GM23338 (cell line): ENCODE measurements at regions not wholly inside any gene's neighbourhood (a gene's known extent, or its start where the extent isn't known, plus 50 kb on each side); places are given as distances from the start of the nearest gene placed in this dataset.
A peak's percentile ranks its signal among the peaks of the same experiment; 100 is the strongest.

Experiments
- ATAC-seq: fragments of 200-7000 bp; cut with Tn5 transposase; 3 replicates; pipeline ENCODE4 v1.9.1; 2020
- DNase-seq: peaks from one replicate; pipeline ENCODE4 v3.0.0-alpha.2; 2015; ENCODE audit warnings: low spot score
- H2AFZ ChIP-seq: fragments of 200-600 bp; sonication (generic); 2 replicates; pipeline ENCODE4 v1.8.0; 2016; ENCODE audit warnings: antibody characterized with exemption, mild to moderate bottlenecking, moderate library complexity
- H3F3A ChIP-seq: fragments of 200-600 bp; sonication (generic); replicated peaks from 2 replicates; pipeline ENCODE4 v1.8.0; 2017; ENCODE audit warnings: antibody characterized with exemption, mixed run types, low read depth
- H3K27ac ChIP-seq: fragments of 200-600 bp; sonication (generic); 2 replicates; pipeline ENCODE4 v1.6.1; 2016; ENCODE audit warnings: low read depth
- H3K27me3 ChIP-seq: fragments of 200-600 bp; sonication (generic); 2 replicates; pipeline ENCODE4 v1.8.0; 2016; ENCODE audit warnings: mild to moderate bottlenecking, mixed run types, moderate library complexity; ENCODE audit not compliant: insufficient read depth
- H3K36me3 ChIP-seq: fragments of 200-600 bp; sonication (generic); 2 replicates; pipeline ENCODE4 v1.8.0; 2016; ENCODE audit warnings: mild to moderate bottlenecking; ENCODE audit not compliant: insufficient read depth
- H3K4me1 ChIP-seq: fragments of 200-600 bp; sonication (generic); 2 replicates; pipeline ENCODE4 v1.8.0; 2016; ENCODE audit warnings: mild to moderate bottlenecking, moderate library complexity; ENCODE audit not compliant: insufficient read depth
- H3K4me2 ChIP-seq: fragments of 200-600 bp; sonication (generic); 2 replicates; pipeline ENCODE4 v1.7.1; 2017; ENCODE audit warnings: mixed run types
- H3K4me3 ChIP-seq: fragments of 200-600 bp; sonication (generic); 2 replicates; pipeline ENCODE4 v1.6.1; 2016; ENCODE audit warnings: mixed run types
- H3K79me2 ChIP-seq: fragments of 200-600 bp; sonication (generic); replicated peaks from 2 replicates; pipeline ENCODE4 v1.8.0; 2017; ENCODE audit warnings: mild to moderate bottlenecking; ENCODE audit not compliant: insufficient read depth
- H3K9me2 ChIP-seq: fragments of 200-600 bp; sonication (generic); 2 replicates; pipeline ENCODE4 v1.8.0; 2017; ENCODE audit not compliant: insufficient read depth
- H4K20me1 ChIP-seq: fragments of 200-600 bp; sonication (generic); replicated peaks from 2 replicates; pipeline ENCODE4 v1.8.0; 2017; ENCODE audit warnings: mild to moderate bottlenecking; ENCODE audit not compliant: insufficient read depth
- H3K27ac Mint-ChIP-seq: 2 replicates; pipeline ENCODE4 v1.8.0; 2020; ENCODE audit warnings: inconsistent platforms, mild to moderate bottlenecking, moderate library complexity, mixed read lengths
- H3K27me3 Mint-ChIP-seq: 3 replicates; pipeline ENCODE4 v1.8.0; 2022; ENCODE audit warnings: low read depth, mild to moderate bottlenecking, moderate library complexity, mixed read lengths, inconsistent platforms; ENCODE audit not compliant: insufficient read depth, poor library complexity
- H3K36me3 Mint-ChIP-seq: 3 replicates; pipeline ENCODE4 v1.8.0; 2021; ENCODE audit warnings: low read depth, mild to moderate bottlenecking, inconsistent platforms, moderate library complexity, mixed read lengths
- H3K4me1 Mint-ChIP-seq: 3 replicates; pipeline ENCODE4 v1.8.0; 2020; ENCODE audit warnings: mild to moderate bottlenecking, inconsistent platforms, mixed read lengths
- H3K4me3 Mint-ChIP-seq: 3 replicates; pipeline ENCODE4 v1.8.0; 2021; ENCODE audit warnings: moderate library complexity, mild to moderate bottlenecking, inconsistent platforms, mixed read lengths
- H3K9me3 Mint-ChIP-seq: 3 replicates; pipeline ENCODE4 v1.8.0; 2020; ENCODE audit warnings: moderate library complexity, mild to moderate bottlenecking, inconsistent platforms, mixed read lengths
- CREB1 ChIP-seq: fragments of 250-450 bp; sonication (Bioruptor Pico); IDR thresholded peaks from 2 replicates; pipeline ENCODE4 v1.5.0; 2020; ENCODE audit warnings: low read depth, mild to moderate bottlenecking, moderate library complexity
- CTCF ChIP-seq, 2 experiments: fragments of 200-600 bp in 1 of 2; sonication (generic) in 1 of 2; conservative IDR thresholded peaks; 2 replicates each; pipeline versions ENCODE4 v1.5.1 to v1.6.1; 2016 to 2017; ENCODE audit warnings: antibody characterized with exemption in 2 of 2, low read depth in 2 of 2, mild to moderate bottlenecking in 2 of 2, moderate library complexity in 1 of 2
- EZH2 ChIP-seq: fragments of 200-600 bp; sonication (generic); IDR thresholded peaks from one replicate; pipeline ENCODE4 v1.8.0; 2017; ENCODE audit warnings: antibody characterized with exemption, mild to moderate bottlenecking, low read depth; ENCODE audit not compliant: unreplicated experiment
- EZH2phosphoT487 ChIP-seq: fragments of 200-600 bp; sonication (generic); IDR thresholded peaks from one replicate; pipeline ENCODE4 v1.8.1; 2018; ENCODE audit warnings: antibody characterized with exemption; ENCODE audit not compliant: unreplicated experiment
- JUNB ChIP-seq: IDR thresholded peaks from one replicate; pipeline ENCODE4 v1.6.1; 2016; ENCODE audit warnings: antibody characterized with exemption; ENCODE audit not compliant: unreplicated experiment
- NANOG ChIP-seq: IDR thresholded peaks from 2 replicates; pipeline ENCODE4 v1.6.1; 2016; ENCODE audit warnings: antibody characterized with exemption, borderline replicate concordance
- ZNF331 ChIP-seq: fragments of 250-450 bp; sonication (Bioruptor Pico); IDR thresholded peaks from 2 replicates; pipeline ENCODE4 v1.5.0; 2020; ENCODE audit warnings: low read depth, mild to moderate bottlenecking, moderate library complexity
- TF ChIP-seq, protein P1 (sequence below): fragments of 250-450 bp; sonication (Bioruptor Pico); IDR thresholded peaks from 2 replicates; pipeline ENCODE4 v1.5.0; 2020; ENCODE audit warnings: mild to moderate bottlenecking, moderate library complexity
- TF ChIP-seq, protein P2 (sequence below): IDR thresholded peaks from 2 replicates; pipeline ENCODE4 v1.6.1; 2016; ENCODE audit warnings: antibody characterized with exemption

DNA sequence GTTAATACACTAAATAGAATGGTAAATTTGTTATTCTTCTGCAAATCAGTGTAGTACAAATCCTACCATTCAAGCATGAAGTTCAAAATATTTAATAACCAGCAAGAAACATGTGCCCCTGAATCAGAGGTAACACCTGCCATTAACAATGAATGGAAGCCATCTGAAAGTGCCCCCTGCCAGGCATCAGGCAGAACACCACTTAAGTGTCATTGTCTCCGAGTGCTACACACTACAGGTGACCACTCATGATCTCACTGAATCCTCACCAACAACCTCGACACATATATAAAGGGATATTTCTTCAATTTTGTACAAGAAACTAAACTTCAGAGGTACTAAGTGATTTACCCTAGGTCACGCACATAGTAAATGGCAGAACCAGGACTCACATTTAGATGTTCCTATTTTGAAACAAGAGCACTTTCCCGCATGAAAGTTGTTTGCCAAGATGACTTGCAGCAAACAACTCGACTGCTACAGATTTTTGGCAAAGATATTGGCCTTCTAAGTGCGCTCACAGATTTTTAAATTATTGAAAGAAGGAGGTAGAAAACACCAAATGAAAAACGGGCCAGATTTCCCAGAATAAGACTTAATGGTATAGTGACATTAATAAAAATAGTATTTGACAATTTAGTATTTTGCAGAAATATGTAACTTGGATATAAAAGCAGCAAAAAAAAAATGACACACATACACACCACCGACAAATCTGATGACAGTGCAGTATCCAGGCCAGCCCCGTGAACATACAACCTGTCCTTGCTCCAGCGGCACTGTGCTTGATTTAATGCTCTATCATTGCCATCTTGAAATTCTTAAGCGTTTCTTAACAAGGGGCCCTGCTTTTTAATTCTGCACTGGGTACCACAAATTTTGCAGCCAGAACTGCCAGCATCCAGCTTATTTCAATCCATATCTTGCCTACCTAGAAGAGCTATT is 274.5 kb downstream of the ALDH8A1 start:
- Histone ChIP-seq H3K27me3 (no peaks in the 10 kb centered on the region), H3F3A (no peaks in the 10 kb centered on the region), H3K9me2 (no peaks in the 10 kb centered on the region), H3K36me3 (no peaks in the 10 kb centered on the region), H4K20me1 (no peaks in the 10 kb centered on the region), H3K4me1 (peaks cover 8% of the 10 kb centered on the region; the same call in 1 of the 2 replicates), H3K4me3 (no peak overlapping the region), H3K4me2 (no peak overlapping the region), H3K27ac (no peak overlapping the region), H2AFZ (no peak overlapping the region), H3K79me2 (no peaks in the 10 kb centered on the region)
- DNase-seq: peak; percentile 26
- Mint-ChIP-seq H3K27me3 (peaks cover 3% of the 10 kb centered on the region), H3K36me3 (no peaks in the 10 kb centered on the region), H3K4me1 (peaks cover 25% of the 10 kb centered on the region), H3K9me3 (no peaks in the 10 kb centered on the region), H3K4me3 (no peak overlapping the region), H3K27ac (peak overlapping the region; percentile 54; the same call in 1 of the 2 replicates)
- TF ChIP-seq, protein P1, sequence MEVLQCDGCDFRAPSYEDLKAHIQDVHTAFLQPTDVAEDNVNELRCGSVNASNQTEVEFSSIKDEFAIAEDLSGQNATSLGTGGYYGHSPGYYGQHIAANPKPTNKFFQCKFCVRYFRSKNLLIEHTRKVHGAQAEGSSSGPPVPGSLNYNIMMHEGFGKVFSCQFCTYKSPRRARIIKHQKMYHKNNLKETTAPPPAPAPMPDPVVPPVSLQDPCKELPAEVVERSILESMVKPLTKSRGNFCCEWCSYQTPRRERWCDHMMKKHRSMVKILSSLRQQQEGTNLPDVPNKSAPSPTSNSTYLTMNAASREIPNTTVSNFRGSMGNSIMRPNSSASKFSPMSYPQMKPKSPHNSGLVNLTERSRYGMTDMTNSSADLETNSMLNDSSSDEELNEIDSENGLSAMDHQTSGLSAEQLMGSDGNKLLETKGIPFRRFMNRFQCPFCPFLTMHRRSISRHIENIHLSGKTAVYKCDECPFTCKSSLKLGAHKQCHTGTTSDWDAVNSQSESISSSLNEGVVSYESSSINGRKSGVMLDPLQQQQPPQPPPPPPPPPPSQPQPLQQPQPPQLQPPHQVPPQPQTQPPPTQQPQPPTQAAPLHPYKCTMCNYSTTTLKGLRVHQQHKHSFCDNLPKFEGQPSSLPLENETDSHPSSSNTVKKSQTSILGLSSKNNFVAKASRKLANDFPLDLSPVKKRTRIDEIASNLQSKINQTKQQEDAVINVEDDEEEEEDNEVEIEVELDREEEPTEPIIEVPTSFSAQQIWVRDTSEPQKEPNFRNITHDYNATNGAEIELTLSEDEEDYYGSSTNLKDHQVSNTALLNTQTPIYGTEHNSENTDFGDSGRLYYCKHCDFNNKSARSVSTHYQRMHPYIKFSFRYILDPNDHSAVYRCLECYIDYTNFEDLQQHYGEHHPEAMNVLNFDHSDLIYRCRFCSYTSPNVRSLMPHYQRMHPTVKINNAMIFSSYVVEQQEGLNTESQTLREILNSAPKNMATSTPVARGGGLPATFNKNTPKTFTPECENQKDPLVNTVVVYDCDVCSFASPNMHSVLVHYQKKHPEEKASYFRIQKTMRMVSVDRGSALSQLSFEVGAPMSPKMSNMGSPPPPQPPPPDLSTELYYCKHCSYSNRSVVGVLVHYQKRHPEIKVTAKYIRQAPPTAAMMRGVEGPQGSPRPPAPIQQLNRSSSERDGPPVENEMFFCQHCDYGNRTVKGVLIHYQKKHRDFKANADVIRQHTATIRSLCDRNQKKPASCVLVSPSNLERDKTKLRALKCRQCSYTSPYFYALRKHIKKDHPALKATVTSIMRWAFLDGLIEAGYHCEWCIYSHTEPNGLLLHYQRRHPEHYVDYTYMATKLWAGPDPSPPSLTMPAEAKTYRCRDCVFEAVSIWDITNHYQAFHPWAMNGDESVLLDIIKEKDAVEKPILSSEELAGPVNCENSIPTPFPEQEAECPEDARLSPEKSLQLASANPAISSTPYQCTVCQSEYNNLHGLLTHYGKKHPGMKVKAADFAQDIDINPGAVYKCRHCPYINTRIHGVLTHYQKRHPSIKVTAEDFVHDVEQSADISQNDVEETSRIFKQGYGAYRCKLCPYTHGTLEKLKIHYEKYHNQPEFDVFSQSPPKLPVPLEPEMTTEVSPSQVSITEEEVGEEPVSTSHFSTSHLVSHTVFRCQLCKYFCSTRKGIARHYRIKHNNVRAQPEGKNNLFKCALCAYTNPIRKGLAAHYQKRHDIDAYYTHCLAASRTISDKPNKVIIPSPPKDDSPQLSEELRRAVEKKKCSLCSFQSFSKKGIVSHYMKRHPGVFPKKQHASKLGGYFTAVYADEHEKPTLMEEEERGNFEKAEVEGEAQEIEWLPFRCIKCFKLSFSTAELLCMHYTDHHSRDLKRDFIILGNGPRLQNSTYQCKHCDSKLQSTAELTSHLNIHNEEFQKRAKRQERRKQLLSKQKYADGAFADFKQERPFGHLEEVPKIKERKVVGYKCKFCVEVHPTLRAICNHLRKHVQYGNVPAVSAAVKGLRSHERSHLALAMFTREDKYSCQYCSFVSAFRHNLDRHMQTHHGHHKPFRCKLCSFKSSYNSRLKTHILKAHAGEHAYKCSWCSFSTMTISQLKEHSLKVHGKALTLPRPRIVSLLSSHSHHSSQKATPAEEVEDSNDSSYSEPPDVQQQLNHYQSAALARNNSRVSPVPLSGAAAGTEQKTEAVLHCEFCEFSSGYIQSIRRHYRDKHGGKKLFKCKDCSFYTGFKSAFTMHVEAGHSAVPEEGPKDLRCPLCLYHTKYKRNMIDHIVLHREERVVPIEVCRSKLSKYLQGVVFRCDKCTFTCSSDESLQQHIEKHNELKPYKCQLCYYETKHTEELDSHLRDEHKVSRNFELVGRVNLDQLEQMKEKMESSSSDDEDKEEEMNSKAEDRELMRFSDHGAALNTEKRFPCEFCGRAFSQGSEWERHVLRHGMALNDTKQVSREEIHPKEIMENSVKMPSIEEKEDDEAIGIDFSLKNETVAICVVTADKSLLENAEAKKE (CRISPR knock-in tag): no peak
- no peak for TF ChIP-seq EZH2
- ATAC-seq: peak; percentile 50; the same call in 1 of the 3 replicates

DNA sequence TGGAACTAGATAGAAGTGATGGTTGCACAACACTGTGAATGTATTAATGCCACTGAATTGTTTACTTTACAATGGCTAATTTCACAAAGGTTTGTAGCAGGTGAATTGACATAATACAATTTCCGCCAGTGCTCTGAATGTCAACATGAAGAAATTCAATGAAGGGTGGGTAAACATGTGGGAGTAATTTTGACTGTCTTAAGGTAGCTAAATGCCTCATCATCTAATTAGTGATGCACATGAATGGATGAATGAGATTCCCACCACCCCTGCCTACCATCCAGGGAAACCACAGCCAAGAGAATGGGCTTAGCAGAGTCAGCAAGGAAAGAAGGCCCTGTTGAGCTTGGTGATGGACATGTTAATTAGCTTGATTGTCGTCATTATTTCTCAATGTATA is 275.3 kb downstream of the ALDH8A1 start:
- H3K9me3 Mint-ChIP-seq: no peaks in the 10 kb centered on the region
- H3K27ac Mint-ChIP-seq: no peak overlapping the region; the same call in 1 of the 2 replicates
- DNase-seq (no peak), ATAC-seq (no peak)
- Histone ChIP-seq H3K4me1 (peaks cover 8% of the 10 kb centered on the region; the same call in 1 of the 2 replicates), H3K9me2 (no peaks in the 10 kb centered on the region), H3K27ac (no peak overlapping the region), H3K79me2 (no peaks in the 10 kb centered on the region), H3K4me3 (no peak overlapping the region), H4K20me1 (no peaks in the 10 kb centered on the region), H2AFZ (no peak overlapping the region), H3K36me3 (no peaks in the 10 kb centered on the region), H3K4me2 (no peak overlapping the region), H3F3A (no peaks in the 10 kb centered on the region), H3K27me3 (no peaks in the 10 kb centered on the region)
- H3K36me3 Mint-ChIP-seq: no peaks in the 10 kb centered on the region
- no peak overlapping the region for H3K4me3 Mint-ChIP-seq
- peaks cover 2% of the 10 kb centered on the region for H3K27me3 Mint-ChIP-seq
- peaks cover 25% of the 10 kb centered on the region for H3K4me1 Mint-ChIP-seq
- TF ChIP-seq EZH2: no peak
- no peak for TF ChIP-seq CREB1 (CRISPR knock-in tag)
- TF ChIP-seq CTCF (conservative IDR thresholded peaks at IDR 0.05; ENCODE audit: low read depth in 2 of 2): no peak
- TF ChIP-seq, protein P2, sequence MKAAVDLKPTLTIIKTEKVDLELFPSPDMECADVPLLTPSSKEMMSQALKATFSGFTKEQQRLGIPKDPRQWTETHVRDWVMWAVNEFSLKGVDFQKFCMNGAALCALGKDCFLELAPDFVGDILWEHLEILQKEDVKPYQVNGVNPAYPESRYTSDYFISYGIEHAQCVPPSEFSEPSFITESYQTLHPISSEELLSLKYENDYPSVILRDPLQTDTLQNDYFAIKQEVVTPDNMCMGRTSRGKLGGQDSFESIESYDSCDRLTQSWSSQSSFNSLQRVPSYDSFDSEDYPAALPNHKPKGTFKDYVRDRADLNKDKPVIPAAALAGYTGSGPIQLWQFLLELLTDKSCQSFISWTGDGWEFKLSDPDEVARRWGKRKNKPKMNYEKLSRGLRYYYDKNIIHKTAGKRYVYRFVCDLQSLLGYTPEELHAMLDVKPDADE: no peak
- no peak for TF ChIP-seq NANOG
- no peak for TF ChIP-seq JUNB
- no peak for TF ChIP-seq EZH2phosphoT487
- TF ChIP-seq ZNF331 (CRISPR knock-in tag): no peak
